ENCODE measurements at regions not wholly inside any gene's neighbourhood (a gene's known extent, or its start where the extent isn't known, plus 50 kb on each side); places are given as distances from the start of the nearest gene placed in this dataset.

GRCh38 chr12:80033448-80033847, 65.9 kb upstream of the OTOGL start:
- TF ChIP-seq, protein P1, sequence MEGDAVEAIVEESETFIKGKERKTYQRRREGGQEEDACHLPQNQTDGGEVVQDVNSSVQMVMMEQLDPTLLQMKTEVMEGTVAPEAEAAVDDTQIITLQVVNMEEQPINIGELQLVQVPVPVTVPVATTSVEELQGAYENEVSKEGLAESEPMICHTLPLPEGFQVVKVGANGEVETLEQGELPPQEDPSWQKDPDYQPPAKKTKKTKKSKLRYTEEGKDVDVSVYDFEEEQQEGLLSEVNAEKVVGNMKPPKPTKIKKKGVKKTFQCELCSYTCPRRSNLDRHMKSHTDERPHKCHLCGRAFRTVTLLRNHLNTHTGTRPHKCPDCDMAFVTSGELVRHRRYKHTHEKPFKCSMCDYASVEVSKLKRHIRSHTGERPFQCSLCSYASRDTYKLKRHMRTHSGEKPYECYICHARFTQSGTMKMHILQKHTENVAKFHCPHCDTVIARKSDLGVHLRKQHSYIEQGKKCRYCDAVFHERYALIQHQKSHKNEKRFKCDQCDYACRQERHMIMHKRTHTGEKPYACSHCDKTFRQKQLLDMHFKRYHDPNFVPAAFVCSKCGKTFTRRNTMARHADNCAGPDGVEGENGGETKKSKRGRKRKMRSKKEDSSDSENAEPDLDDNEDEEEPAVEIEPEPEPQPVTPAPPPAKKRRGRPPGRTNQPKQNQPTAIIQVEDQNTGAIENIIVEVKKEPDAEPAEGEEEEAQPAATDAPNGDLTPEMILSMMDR (conservative IDR thresholded peaks at IDR 0.05; ENCODE audit: control insufficient read depth, insufficient read depth, low read depth, low read length) = no peak
- H3K4me3 ChIP-seq (ENCODE audit: control insufficient read depth, low read depth, low read length) = no peak overlapping the region
- DNase-seq (ENCODE audit: low read depth) = peak; percentile 74

DNA sequence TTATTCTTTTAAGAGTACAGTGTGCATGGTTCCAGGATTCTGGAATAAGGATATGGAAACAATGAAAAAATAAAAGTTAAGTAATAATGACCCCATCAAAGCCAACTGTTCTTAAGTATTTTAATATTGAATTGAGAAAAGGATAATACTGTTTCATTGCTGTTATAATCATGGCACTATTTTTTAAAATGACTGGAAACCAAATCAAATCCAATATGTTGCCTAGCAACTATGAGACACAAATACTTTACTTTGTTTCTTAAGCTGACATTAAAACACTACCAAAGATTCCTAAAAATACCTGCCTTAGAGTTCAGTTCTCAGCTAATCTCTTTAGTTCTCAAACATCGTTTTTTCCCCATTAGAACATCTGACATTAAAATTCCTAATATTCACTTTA, 66.4 kb upstream of the OTOGL start:
- TF ChIP-seq, protein P1 (conservative IDR thresholded peaks at IDR 0.05; ENCODE audit: control insufficient read depth, insufficient read depth, low read depth, low read length) = no peak
- DNase-seq (ENCODE audit: low read depth) = no peak
- H3K4me3 ChIP-seq (ENCODE audit: control insufficient read depth, low read depth, low read length) = no peak overlapping the region

DNA sequence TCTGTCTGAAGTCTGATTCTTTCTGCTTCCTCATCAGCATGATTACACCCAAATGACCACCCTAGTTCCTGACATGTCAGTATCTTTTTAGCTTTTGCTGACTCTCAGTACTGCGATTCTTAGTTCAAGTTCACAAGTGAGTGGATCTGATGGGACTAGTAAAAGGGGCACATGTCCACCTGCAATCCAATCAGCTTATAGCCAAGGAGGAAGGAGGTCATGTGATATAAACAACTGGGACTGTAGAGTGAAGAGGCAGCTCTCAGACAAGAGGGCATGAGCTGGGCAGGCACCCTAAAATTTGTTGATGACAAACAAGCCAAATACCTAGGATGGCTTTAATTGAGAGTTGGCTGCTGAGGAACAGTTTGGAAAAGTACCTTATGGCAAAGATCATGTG, 68.1 kb upstream of the OTOGL start:
- TF ChIP-seq, protein P1 (conservative IDR thresholded peaks at IDR 0.05; ENCODE audit: control insufficient read depth, insufficient read depth, low read depth, low read length) = no peak
- DNase-seq (ENCODE audit: low read depth) = no peak
- no peak overlapping the region for H3K4me3 ChIP-seq (ENCODE audit: control insufficient read depth, low read depth, low read length)

- DNase-seq (ENCODE audit: low read depth) = no peak
- H3K4me3 ChIP-seq (ENCODE audit: control insufficient read depth, low read depth, low read length) = no peak overlapping the region
- TF ChIP-seq, protein P1 (conservative IDR thresholded peaks at IDR 0.05; ENCODE audit: control insufficient read depth, insufficient read depth, low read depth, low read length) = no peak
Measured at GRCh38 chr12:80025638-80026037, 73.7 kb upstream of the OTOGL start.

- DNase-seq (ENCODE audit: low read depth) = no peak
- TF ChIP-seq, protein P1 (conservative IDR thresholded peaks at IDR 0.05; ENCODE audit: control insufficient read depth, insufficient read depth, low read depth, low read length) = no peak
- no peak overlapping the region for H3K4me3 ChIP-seq (ENCODE audit: control insufficient read depth, low read depth, low read length)
Measured at GRCh38 chr12:80019691-80020090, 79.6 kb upstream of the OTOGL start.

GRCh38 chr12:80018119-80018518, 81.2 kb upstream of the OTOGL start:
- DNase-seq (ENCODE audit: low read depth) = no peak
- no peak overlapping the region for H3K4me3 ChIP-seq (ENCODE audit: control insufficient read depth, low read depth, low read length)
- TF ChIP-seq, protein P1 (conservative IDR thresholded peaks at IDR 0.05; ENCODE audit: control insufficient read depth, insufficient read depth, low read depth, low read length) = no peak

DNA sequence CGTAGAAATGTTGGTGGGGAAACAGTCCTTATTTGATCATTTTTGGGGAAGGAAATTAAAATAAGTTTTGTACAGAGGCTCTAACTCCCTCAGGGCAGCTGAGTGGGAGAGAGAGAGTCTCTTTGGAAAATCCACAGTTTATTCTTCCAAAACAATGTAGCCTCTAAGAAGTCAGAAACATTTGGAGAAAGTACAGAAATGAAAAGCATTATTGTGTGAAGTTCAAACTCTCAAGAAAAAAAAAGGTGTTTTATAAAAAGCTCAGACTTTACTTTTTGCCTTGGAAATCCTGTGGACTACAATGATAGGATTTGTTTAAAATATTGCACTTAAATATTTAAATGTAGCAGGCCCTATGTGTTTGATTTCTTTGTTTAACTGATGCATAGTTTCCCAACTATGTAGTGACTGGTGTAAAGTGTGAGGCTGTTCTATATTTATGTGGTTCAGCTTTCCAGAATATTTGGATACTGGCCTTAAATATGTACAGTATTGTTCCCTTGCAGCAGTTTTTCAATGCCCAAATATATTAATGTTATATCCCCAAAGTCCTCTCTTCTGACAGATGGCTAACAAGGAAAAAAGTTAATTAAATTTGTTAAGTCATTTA, 82.0 kb upstream of the OTOGL start:
- TF ChIP-seq, protein P1 (conservative IDR thresholded peaks at IDR 0.05; ENCODE audit: control insufficient read depth, insufficient read depth, low read depth, low read length) = no peak
- no peak for DNase-seq (ENCODE audit: low read depth)
- no peak overlapping the region for H3K4me3 ChIP-seq (ENCODE audit: control insufficient read depth, low read depth, low read length)

Data from fibroblast of mammary gland (primary cell).